Lung (tissue), 11 donors: ENCODE measurements at regions not wholly inside any gene's neighbourhood (a gene's known extent, or its start where the extent isn't known, plus 50 kb on each side); places are given as distances from the start of the nearest gene placed in this dataset.

Experiments
- ATAC-seq: fragments of 200-7000 bp; cut with Tn5 transposase; one replicate; pipeline ENCODE4 v1.9.1; 2020; ENCODE audit warnings: moderate number of reproducible peaks; ENCODE audit not compliant: insufficient read depth, low FRiP score
- DNase-seq, 3 donors: peaks; one replicate each; pipeline ENCODE4 v3.0.0-alpha.2; 2013 to 2017
- H3K27ac ChIP-seq, 2 donors: one replicate each; pipeline ENCODE4 v1.5.1; 2013; ENCODE audit warnings: mild to moderate bottlenecking in 2 of 2, moderate library complexity in 2 of 2, control low read depth in 1 of 2, inconsistent platforms in 1 of 2, low read depth in 1 of 2, low read length in 1 of 2
- H3K27me3 ChIP-seq, 3 donors: one replicate each; pipeline ENCODE4 v1.5.1; 2013; ENCODE audit warnings: low read length in 2 of 3; ENCODE audit not compliant: control insufficient read depth in 3 of 3, insufficient read depth in 3 of 3
- H3K36me3 ChIP-seq, 4 donors: one replicate each; pipeline ENCODE4 v1.5.1; 2013; ENCODE audit warnings: low read length in 4 of 4, mild to moderate bottlenecking in 1 of 4, moderate library complexity in 1 of 4; ENCODE audit not compliant: control insufficient read depth in 4 of 4, insufficient read depth in 4 of 4
- H3K4me1 ChIP-seq, 5 donors: one replicate each; pipeline ENCODE4 v1.5.1; 2013; ENCODE audit warnings: low read length in 5 of 5, mild to moderate bottlenecking in 2 of 5, moderate library complexity in 1 of 5; ENCODE audit not compliant: control insufficient read depth in 5 of 5, insufficient read depth in 5 of 5
- H3K4me3 ChIP-seq: one replicate; pipeline ENCODE4 v1.5.1; 2013; ENCODE audit warnings: mild to moderate bottlenecking, control low read depth, moderate library complexity
- H3K9ac ChIP-seq, 2 donors: one replicate each; pipeline ENCODE4 v1.5.1; 2013; ENCODE audit warnings: low read length in 2 of 2, control low read depth in 1 of 2; ENCODE audit not compliant: insufficient read depth in 1 of 2
- H3K9me3 ChIP-seq, 4 donors: one replicate each; pipeline ENCODE4 v1.5.1; 2013; ENCODE audit warnings: low read length in 3 of 4, mild to moderate bottlenecking in 1 of 4, moderate library complexity in 1 of 4; ENCODE audit not compliant: control insufficient read depth in 4 of 4, insufficient read depth in 3 of 4
- WGBS, 2 donors: extraction: QIAGEN DNeasy Blood & Tissue Kit; methylation state at CpG; one replicate each; pipeline ENCODE4 v1.1.7; 2013; 5-methylcytosine and 5-hydroxymethylcytosine counted together
- TF ChIP-seq, protein P1 (sequence below): IDR thresholded peaks from 2 replicates; pipeline ENCODE4 v1.5.1; 2012; ENCODE audit warnings: mild to moderate bottlenecking; ENCODE audit errors: control extremely low read depth, extremely low read depth
- donor health status: control.
- donor health status: control.
- donor health status: Bipolar disorder and iron deficiency.
- donor health status: healthy.
- donor health status: DM: yes; HTN: yes; CAD: no.

DNA sequence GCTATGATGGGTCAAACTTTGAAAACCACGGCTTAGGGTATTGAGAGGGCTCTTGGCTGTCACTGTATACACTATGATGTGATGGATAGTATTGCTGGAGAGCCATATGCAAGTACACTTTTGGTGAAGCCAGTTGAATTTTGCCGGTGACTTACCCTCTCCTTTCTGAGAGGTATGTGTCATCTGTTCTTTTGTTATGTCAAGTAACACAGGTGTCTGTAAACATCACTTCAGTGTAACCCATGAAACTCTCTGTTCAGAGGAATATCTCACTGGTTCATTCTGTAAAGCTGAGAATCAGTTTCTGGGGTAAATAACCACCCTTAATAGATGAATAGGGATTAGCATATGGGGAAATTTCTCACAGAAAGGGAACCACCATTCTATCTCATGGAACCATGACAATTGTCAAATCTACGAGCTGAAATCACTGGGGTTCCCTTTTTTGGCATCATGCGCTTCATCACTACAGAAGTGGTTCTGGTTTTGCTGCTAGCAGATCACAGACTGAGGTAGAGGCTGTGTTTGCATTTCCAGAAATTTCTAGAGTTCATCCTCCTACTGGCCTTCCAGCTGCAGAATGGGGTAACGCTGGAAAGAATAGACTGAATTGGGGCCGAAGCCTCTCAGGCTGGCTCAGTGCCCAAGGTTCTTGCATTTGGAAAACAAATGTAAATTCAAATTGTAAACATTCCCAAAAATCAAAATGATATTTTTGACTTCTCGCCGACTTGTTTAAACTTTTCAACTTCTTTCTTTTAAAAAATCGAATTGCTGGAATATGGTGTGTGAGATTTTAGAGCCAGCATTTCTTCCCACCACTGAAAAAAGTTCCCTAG, 83.3 kb upstream of the CREB5 start:
- H3K27ac ChIP-seq: no peak overlapping the region
- no peaks in the 10 kb centered on the region for H3K36me3 ChIP-seq
- DNase-seq: peak in 1 of 3 donors; percentile 45
- H3K9ac ChIP-seq: no peak overlapping the region
- H3K4me3 ChIP-seq: no peak overlapping the region
- no peak for ATAC-seq
- H3K4me1 ChIP-seq: peaks cover 0 to 18% (median 6%) of the 10 kb centered on the region in 5 donors
- 80 to 81% methylated on average over 9 of the region's 9 CpGs for WGBS, 2 donors
- no peaks in the 10 kb centered on the region for H3K9me3 ChIP-seq
- TF ChIP-seq, protein P1, sequence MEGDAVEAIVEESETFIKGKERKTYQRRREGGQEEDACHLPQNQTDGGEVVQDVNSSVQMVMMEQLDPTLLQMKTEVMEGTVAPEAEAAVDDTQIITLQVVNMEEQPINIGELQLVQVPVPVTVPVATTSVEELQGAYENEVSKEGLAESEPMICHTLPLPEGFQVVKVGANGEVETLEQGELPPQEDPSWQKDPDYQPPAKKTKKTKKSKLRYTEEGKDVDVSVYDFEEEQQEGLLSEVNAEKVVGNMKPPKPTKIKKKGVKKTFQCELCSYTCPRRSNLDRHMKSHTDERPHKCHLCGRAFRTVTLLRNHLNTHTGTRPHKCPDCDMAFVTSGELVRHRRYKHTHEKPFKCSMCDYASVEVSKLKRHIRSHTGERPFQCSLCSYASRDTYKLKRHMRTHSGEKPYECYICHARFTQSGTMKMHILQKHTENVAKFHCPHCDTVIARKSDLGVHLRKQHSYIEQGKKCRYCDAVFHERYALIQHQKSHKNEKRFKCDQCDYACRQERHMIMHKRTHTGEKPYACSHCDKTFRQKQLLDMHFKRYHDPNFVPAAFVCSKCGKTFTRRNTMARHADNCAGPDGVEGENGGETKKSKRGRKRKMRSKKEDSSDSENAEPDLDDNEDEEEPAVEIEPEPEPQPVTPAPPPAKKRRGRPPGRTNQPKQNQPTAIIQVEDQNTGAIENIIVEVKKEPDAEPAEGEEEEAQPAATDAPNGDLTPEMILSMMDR: no peak
- no peaks in the 10 kb centered on the region for H3K27me3 ChIP-seq

- Histone ChIP-seq H3K4me1 (peaks cover 0 to 18% (median 6%) of the 10 kb centered on the region in 5 donors), H3K36me3 (no peaks in the 10 kb centered on the region), H3K4me3 (no peak overlapping the region), H3K27me3 (no peaks in the 10 kb centered on the region), H3K27ac (no peak overlapping the region), H3K9ac (no peak overlapping the region), H3K9me3 (no peaks in the 10 kb centered on the region)
- peak in 2 of 3 donors; percentile 58 to 65 for DNase-seq
- TF ChIP-seq, protein P1: no peak
- 19 to 41% methylated on average over 6 of the region's 6 CpGs for WGBS, 2 donors
- no peak for ATAC-seq
These were observed 82.5 kb upstream of the CREB5 start for GRCh38 chr7:28329661-28330363.

DNA sequence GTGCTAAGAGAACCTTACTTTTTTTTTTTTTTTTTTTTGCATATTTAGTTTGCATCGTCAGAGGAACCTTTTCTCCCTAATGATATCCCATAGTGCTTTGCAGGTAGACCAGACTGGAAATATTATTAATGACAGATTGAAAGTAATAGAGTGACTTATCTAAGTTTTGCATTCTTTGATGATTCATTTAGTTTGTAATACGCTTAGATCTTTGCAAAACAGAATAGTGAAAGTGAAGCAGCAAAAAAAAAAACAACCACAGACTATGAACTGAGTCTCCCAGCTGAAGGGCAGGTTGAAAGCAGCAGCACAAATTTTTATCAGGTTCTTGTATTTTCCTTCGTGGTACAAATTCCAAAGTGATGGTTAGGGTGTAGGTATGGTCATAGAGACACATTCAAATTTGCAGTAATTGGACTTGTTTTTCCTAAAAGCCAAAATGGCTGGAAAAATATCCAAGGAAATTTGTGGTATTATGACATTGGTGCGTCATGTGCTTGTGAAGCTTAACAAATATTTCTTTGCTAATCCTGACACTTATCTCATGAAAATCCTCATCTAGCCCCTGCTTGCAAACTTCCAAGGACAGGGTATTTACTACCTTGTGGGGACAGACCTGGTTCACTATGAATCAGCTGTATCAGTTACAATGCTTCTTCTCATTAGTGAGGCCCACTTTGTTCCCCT, 81.8 kb upstream of the CREB5 start:
- H3K4me1 ChIP-seq: peaks cover 0 to 18% (median 6%) of the 10 kb centered on the region in 5 donors
- 53 to 55% methylated on average over 4 of the region's 4 CpGs for WGBS, 2 donors
- no peak overlapping the region for H3K4me3 ChIP-seq
- TF ChIP-seq, protein P1: no peak
- DNase-seq: no peak
- no peaks in the 10 kb centered on the region for H3K9me3 ChIP-seq
- ATAC-seq: no peak
- H3K9ac ChIP-seq: no peak overlapping the region
- H3K27me3 ChIP-seq: no peaks in the 10 kb centered on the region
- no peaks in the 10 kb centered on the region for H3K36me3 ChIP-seq
- H3K27ac ChIP-seq: no peak overlapping the region
